KG1 (cell line): ENCODE measurements at regions not wholly inside any gene's neighbourhood (a gene's known extent, or its start where the extent isn't known, plus 50 kb on each side); places are given as distances from the start of the nearest gene placed in this dataset.
A peak's percentile ranks its signal among the peaks of the same experiment; 100 is the strongest.

Source experiments
- DNase-seq: peaks from one replicate; lab custom pipeline; 2025; lab: John Stamatoyannopoulos, UW

GRCh38 chr2:24439971-24440340 lies 51.1 kb upstream of the NCOA1 start:
- DNase-seq, result no peak

GRCh38 chr2:24439280-24439970 lies 51.6 kb upstream of the NCOA1 start:
- no peak for DNase-seq

GRCh38 chr2:24438106-24438505 lies 52.9 kb upstream of the NCOA1 start:
- DNase-seq, result no peak

- no peak for DNase-seq
Measured at GRCh38 chr2:24435391-24436316, 55.4 kb upstream of the NCOA1 start.

- no peak for DNase-seq
Measured at GRCh38 chr2:24434541-24434940, 56.5 kb upstream of the NCOA1 start.

GRCh38 chr2:24432735-24433134 lies 58.3 kb upstream of the NCOA1 start:
- no peak for DNase-seq

- DNase-seq, result no peak
Measured at GRCh38 chr2:24432121-24432520, 58.9 kb upstream of the NCOA1 start.

- DNase-seq, result no peak
Measured at GRCh38 chr2:24429197-24430074, 61.6 kb upstream of the NCOA1 start.

- no peak for DNase-seq
Measured at GRCh38 chr2:24424387-24424786, 64.1 kb upstream of the ITSN2 start.

GRCh38 chr2:24423095-24423494 lies 62.8 kb upstream of the ITSN2 start:
- DNase-seq, result no peak

GRCh38 chr2:24421668-24422067 lies 61.3 kb upstream of the ITSN2 start:
- DNase-seq, result peak; percentile 33

- DNase-seq, result no peak
Measured at GRCh38 chr2:24420373-24420772, 60.0 kb upstream of the ITSN2 start.

GRCh38 chr2:24418166-24418841 lies 58.0 kb upstream of the ITSN2 start:
- DNase-seq, result no peak

- no peak for DNase-seq
Measured at GRCh38 chr2:24412812-24413211, 52.5 kb upstream of the ITSN2 start.

GRCh38 chr2:24411488-24412151 lies 51.3 kb upstream of the ITSN2 start:
- DNase-seq, result no peak

GRCh38 chr2:24410976-24411375 lies 50.6 kb upstream of the ITSN2 start:
- no peak for DNase-seq

GRCh38 chr2:24409700-24410556 lies 49.6 kb upstream of the ITSN2 start:
- peak; percentile 38 for DNase-seq
